HG03442 (cell line): ENCODE measurements at regions not wholly inside any gene's neighbourhood (a gene's known extent, or its start where the extent isn't known, plus 50 kb on each side); places are given as distances from the start of the nearest gene placed in this dataset.

Experiments
- ATAC-seq: cut with Tn5 transposase; IDR thresholded peaks from one replicate; pipeline ENCODE4 v1.9.1; 2021; ENCODE audit warnings: mild to moderate bottlenecking, moderate library complexity; ENCODE audit not compliant: unreplicated experiment

- ATAC-seq = no peak
These were observed 1052.8 kb downstream of the NAALADL2 start for GRCh38 chr3:175911937-175912336.

DNA sequence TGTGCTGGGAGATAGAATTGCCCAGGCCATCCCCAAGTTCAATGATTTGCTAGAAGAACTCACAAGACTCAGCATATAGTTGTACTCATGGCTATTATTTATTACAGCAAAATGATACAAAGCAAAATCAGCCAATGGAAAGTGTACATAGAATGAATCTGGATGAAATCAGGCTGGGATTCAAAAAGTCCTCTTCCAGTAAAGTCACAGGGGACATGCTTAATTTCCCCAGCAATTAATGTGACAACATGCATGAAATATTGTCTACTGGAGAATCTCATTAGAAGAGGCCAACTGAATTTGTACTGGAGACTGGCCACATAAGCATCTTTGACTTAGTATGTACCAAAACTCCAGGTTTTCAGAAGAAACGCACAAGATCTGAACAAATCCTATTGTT lies 1043.1 kb downstream of the NAALADL2 start:
- no peak for ATAC-seq

DNA sequence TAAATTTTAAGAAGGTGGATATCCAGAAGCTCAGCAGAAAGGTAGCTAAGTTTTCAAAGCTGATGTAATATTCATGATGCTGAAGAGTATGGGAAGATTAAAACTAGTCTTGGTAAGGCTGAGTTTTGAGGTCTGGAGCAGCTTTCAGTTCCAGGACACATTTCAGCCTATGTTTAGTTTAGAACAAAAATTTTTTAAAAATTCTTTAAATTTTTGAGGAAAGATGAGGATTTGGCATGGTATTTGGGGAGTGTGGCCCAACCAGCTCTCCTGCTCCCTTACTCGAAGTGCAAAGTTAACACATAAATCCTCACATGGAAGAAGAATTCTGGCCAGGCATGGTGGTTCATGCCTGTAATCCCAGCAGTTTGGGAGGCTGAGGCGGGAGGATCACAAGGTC lies 1039.1 kb downstream of the NAALADL2 start:
- no peak for ATAC-seq

GRCh38 chr3:175896655-175897054 lies 1037.5 kb downstream of the NAALADL2 start:
- no peak for ATAC-seq

GRCh38 chr3:175895731-175896130 lies 1036.6 kb downstream of the NAALADL2 start:
- ATAC-seq = no peak

DNA sequence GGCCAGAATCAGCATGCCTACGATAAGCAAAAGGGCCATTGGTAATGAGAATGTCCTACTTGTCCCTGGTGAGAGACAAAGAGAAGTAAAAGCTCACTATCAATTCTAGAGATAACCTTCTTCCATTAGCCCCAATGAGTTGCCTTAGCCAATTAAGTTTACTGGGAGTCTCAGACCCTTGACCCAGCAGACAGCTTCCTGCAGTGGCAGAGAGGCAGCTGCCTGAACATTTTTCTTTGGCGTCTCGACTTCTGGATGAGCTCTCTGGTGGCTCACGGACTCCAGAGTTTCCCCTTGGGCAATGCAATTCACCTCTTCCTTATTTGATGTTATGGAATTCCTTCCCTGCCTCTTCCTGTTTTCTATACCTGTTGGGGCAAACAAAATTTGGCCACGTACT lies 1034.4 kb downstream of the NAALADL2 start:
- ATAC-seq = no peak

DNA sequence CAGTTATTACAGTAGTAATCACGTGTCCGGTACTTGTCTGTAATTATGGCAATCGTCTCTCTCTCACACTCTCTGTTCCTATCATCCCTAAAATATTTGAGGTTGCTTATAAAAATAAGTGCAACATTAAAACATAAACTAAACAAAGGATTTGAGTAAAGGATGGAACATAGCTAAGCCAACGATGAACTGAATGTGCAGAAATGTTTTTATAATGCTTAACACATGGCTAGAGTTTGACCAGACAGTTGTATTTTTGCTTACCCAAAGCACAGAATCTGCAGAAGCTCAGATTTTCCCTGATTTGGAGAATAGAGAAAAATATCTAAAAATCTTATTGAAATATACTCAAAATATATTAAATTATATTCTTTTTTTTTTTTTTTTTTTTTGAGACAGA lies 1030.9 kb downstream of the NAALADL2 start:
- no peak for ATAC-seq

- ATAC-seq = no peak
These were observed 1026.2 kb downstream of the NAALADL2 start for GRCh38 chr3:175885231-175885766.

- no peak for ATAC-seq
These were observed 1020.3 kb downstream of the NAALADL2 start for GRCh38 chr3:175879417-175879816.

DNA sequence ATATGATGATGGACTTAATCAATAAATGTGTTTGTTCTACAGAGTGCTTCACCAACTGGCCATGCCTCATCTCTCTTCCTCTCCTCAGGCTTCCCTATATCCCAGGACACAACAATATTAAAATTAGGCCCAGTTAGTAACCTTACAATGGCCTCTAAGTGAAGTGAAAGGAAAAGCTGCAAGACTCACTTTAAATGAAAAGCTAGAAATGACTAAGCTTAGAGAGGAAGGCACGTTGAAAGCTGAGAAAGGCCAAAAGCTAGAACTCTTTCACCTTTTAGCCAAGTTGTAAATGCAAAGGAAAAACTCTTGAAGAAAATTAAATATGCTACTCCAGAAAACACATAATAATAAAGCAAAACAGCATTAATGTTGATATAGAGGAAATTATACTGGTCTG lies 1010.3 kb downstream of the NAALADL2 start:
- ATAC-seq = peak; percentile 89

DNA sequence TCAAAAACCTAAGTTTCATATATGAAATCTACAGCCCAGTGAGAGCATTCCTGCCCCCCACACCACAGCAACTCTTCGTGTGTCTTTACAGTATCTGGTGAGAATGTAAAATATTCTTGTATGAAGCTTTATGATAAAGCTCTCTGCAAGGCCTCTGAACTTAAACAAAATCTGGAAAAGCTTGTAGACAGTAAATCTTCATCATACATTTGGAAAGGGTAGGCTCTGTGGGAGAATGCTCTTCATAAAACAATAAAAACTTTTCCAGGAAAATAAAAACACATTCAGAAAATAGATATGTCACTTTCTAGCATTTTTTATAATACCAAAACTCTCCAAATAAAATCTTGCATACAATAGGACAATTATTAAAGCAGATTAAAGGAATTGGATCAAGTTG lies 1009.5 kb downstream of the NAALADL2 start:
- no peak for ATAC-seq

GRCh38 chr3:175865724-175866123 lies 1006.6 kb downstream of the NAALADL2 start:
- no peak for ATAC-seq

GRCh38 chr3:175861916-175862315 lies 1002.8 kb downstream of the NAALADL2 start:
- no peak for ATAC-seq
